Transverse colon (tissue), 4 donors: ENCODE measurements at regions not wholly inside any gene's neighbourhood (a gene's known extent, or its start where the extent isn't known, plus 50 kb on each side); places are given as distances from the start of the nearest gene placed in this dataset.

Experiments used
- DNase-seq: peaks from one replicate; pipeline ENCODE4 v3.0.0-alpha.2; 2019
- H3K27ac ChIP-seq, 4 donors: fragments of 200-600 bp; sonication (generic); 2 replicates each; pipeline ENCODE4 v1.5.1; 2016 to 2018; ENCODE audit warnings: inconsistent platforms in 4 of 4
- H3K27me3 ChIP-seq: fragments of 200-600 bp; sonication (generic); 2 replicates; pipeline ENCODE4 v1.5.1; 2017; ENCODE audit warnings: inconsistent platforms
- H3K36me3 ChIP-seq, 4 donors: fragments of 200-600 bp; sonication (generic); 2 replicates each; pipeline ENCODE4 v1.5.1; 2017 to 2019; ENCODE audit warnings: inconsistent platforms in 4 of 4
- H3K4me1 ChIP-seq, 4 donors: fragments of 200-600 bp; sonication (generic); 2 replicates each; pipeline ENCODE4 v1.5.1; 2017 to 2020; ENCODE audit warnings: inconsistent platforms in 4 of 4
- H3K4me3 ChIP-seq, 4 donors: fragments of 200-600 bp; sonication (generic); 1 replicate in 1 of 4; 2 replicates in 3 of 4; pipeline versions ENCODE4 v1.5.1 to v1.6.1; 2017 to 2019; ENCODE audit warnings: inconsistent platforms in 4 of 4
- H3K9me3 ChIP-seq, 2 donors: fragments of 200-600 bp; sonication (generic); 2 replicates each; pipeline ENCODE4 v1.5.1; 2017 to 2019; ENCODE audit warnings: inconsistent platforms in 2 of 2
- CTCF ChIP-seq, 5 experiments: fragments of 200-600 bp in 3 of 5; fragments of 450-650 bp in 2 of 5; sonication (generic) in 3 of 5; IDR thresholded peaks; 1 replicate in 2 of 5; 2 replicates in 3 of 5; pipeline ENCODE4 v1.5.1; 2016 to 2017; ENCODE audit warnings: antibody characterized with exemption in 5 of 5, inconsistent platforms in 3 of 5, mild to moderate bottlenecking in 2 of 5, moderate library complexity in 1 of 5
- EP300 ChIP-seq: sonication (generic); formaldehyde crosslinking; IDR thresholded peaks from one replicate; pipeline ENCODE4 v1.6.1; 2017; ENCODE audit warnings: antibody characterized with exemption, low read depth
- POLR2A ChIP-seq: fragments of 450-650 bp; IDR thresholded peaks from one replicate; pipeline ENCODE4 v1.6.1; 2016; ENCODE audit warnings: antibody characterized with exemption, mild to moderate bottlenecking, moderate library complexity
- POLR2AphosphoS5 ChIP-seq, 3 donors: sonication (generic); formaldehyde crosslinking; IDR thresholded peaks; one replicate each; pipeline ENCODE4 v1.6.1; 2016; ENCODE audit warnings: antibody characterized with exemption in 3 of 3
- WGBS, 2 donors: methylation state at CpG; one replicate each; pipeline ENCODE4 v1.1.5; 2018; ENCODE audit warnings: low coverage in 1 of 2; 5-methylcytosine and 5-hydroxymethylcytosine counted together
- in situ Hi-C, 4 donors: fragments of 200-750 bp; cut with MboI; loops; one replicate each; pipeline versions ENCODE4 v1.15.0 to v1.15.1; 2017; ENCODE audit warnings: low sequenced_read_pairs in 3 of 4, low pct_ligation_motif_present in 1 of 4, low pct_unique_long_range_greater_than_20kb in 1 of 4
- intact Hi-C: fragments of 100-400 bp; cut with DNase I; formaldehyde crosslinking; loops from one replicate; pipeline ENCODE4 v1.15.1; 2023; ENCODE audit warnings: low total_unique reads

DNA sequence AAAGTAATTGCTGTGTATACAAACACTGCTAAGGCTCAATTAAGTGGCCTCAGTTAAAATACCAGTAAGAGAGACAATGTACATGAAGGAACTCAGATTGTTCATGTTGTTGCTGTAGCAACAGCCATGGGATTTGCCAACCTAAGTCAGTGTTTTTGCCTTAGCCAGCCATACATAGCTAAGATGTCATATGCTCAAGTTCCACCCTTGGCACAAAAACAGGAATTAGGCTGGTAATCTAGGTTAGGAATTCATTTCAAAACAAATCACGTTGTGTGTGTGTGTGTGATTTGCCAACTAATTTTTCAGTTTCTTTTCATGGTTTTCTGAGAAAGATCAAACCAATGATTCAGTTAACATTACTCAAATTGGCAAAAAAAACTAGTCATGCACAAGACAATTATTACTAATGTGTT lies 143.7 kb upstream of the KCNMB2 start:
- no peak for DNase-seq
- Histone ChIP-seq H3K4me3 (no peak overlapping the region), H3K36me3 (no peaks in the 10 kb centered on the region), H3K27ac (peak overlapping the region in 1 of 4 donors; percentile 1), H3K9me3 (no peaks in the 10 kb centered on the region), H3K4me1 (no peaks in the 10 kb centered on the region), H3K27me3 (no peaks in the 10 kb centered on the region)
- TF ChIP-seq EP300 (no peak), POLR2A (no peak), POLR2AphosphoS5 (IDR thresholded peaks at IDR 0.05) (no peak), CTCF (IDR thresholded peaks at IDR 0.05) (no peak)
- in situ Hi-C loops (no loop called here), intact Hi-C loops (no loop called here)
- WGBS, 2 donors, result 10 to 18% methylated on average over 1 of the region's 1 CpG

GRCh38 chr3:178393146-178393545 lies 143.1 kb upstream of the KCNMB2 start:
- intact Hi-C loops (no loop called here), in situ Hi-C loops (no loop called here)
- WGBS, 2 donors, result 20 to 48% methylated on average over 1 of the region's 1 CpG
- Histone ChIP-seq H3K27ac (peak overlapping the region in 3 of 4 donors; percentile 1 to 36 (median 17)), H3K27me3 (no peaks in the 10 kb centered on the region), H3K36me3 (no peaks in the 10 kb centered on the region), H3K9me3 (no peaks in the 10 kb centered on the region), H3K4me1 (no peaks in the 10 kb centered on the region), H3K4me3 (no peak overlapping the region)
- TF ChIP-seq CTCF (IDR thresholded peaks at IDR 0.05), result no peak
- DNase-seq, result no peak

DNA sequence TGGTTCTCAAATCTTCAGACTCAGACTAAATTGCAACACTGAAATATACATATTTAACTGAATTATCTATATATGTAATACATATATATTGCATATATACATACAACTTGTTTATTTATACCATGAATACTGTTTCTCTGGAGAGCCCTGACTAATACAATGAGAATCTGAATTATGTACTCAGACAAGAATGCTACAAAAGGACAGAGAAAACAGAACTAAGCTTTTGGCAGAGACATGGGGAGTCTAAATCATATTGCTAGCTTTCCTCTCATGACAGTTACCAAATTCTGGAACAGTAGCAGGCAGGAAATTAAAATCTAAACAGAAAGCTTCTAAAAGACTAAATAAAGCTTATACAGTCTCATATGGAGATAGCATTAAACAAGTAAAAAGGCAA lies 142.4 kb upstream of the KCNMB2 start:
- no peak for TF ChIP-seq EP300
- peak in 1 of 3 donors; percentile 21 for TF ChIP-seq POLR2AphosphoS5 (IDR thresholded peaks at IDR 0.05)
- Histone ChIP-seq H3K9me3 (no peaks in the 10 kb centered on the region), H3K27me3 (no peaks in the 10 kb centered on the region), H3K4me3 (no peak overlapping the region), H3K4me1 (no peaks in the 10 kb centered on the region), H3K36me3 (no peaks in the 10 kb centered on the region), H3K27ac (peak overlapping the region in 3 of 4 donors; percentile 17 to 36 (median 34))
- in situ Hi-C loops (no loop called here), intact Hi-C loops (no loop called here)
- no peak for DNase-seq

- no peaks in the 10 kb centered on the region for H3K4me1 ChIP-seq
- H3K4me3 ChIP-seq, result no peak overlapping the region
- WGBS, 2 donors, result 85 to 86% methylated on average over 2 of the region's 2 CpGs
- H3K9me3 ChIP-seq, result no peaks in the 10 kb centered on the region
- DNase-seq, result no peak
- in situ Hi-C loops, result no loop called here
- H3K36me3 ChIP-seq, result no peaks in the 10 kb centered on the region
- no peak overlapping the region for H3K27ac ChIP-seq
- H3K27me3 ChIP-seq, result no peaks in the 10 kb centered on the region
- no peak for TF ChIP-seq EP300
- no peak for TF ChIP-seq POLR2A
- no peak for TF ChIP-seq CTCF (IDR thresholded peaks at IDR 0.05)
- TF ChIP-seq POLR2AphosphoS5 (IDR thresholded peaks at IDR 0.05), result no peak
- intact Hi-C loops, result no loop called here
These were observed 139.9 kb upstream of the KCNMB2 start for GRCh38 chr3:178396318-178396717.

DNA sequence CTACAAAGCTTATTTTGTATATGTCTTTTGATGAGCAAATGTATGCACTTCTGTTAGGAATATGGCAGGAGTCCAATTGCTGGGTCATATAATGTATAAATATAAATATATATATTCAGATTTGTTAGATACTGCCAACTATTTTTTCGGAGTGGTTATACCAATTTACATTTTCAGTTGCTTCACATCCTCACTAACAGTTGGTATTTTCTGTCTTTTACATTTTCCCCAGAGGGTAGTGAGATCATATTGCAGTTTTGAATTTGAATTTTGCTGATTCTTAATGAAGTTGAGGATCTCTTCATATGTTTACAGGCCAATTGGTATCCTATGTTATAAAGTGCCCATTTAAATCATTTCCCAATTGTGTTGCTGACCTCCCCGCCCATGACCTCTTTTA lies 139.0 kb upstream of the KCNMB2 start:
- Histone ChIP-seq H3K9me3 (no peaks in the 10 kb centered on the region), H3K4me3 (no peak overlapping the region), H3K4me1 (no peaks in the 10 kb centered on the region), H3K36me3 (no peaks in the 10 kb centered on the region), H3K27ac (no peak overlapping the region), H3K27me3 (no peaks in the 10 kb centered on the region)
- no peak for DNase-seq
- in situ Hi-C loops (no loop called here), intact Hi-C loops (no loop called here)
- WGBS, 2 donors, result 75 to 85% methylated on average over 2 of the region's 2 CpGs
- no peak for TF ChIP-seq POLR2A
- no peak for TF ChIP-seq CTCF (IDR thresholded peaks at IDR 0.05)
- TF ChIP-seq EP300, result no peak
- TF ChIP-seq POLR2AphosphoS5 (IDR thresholded peaks at IDR 0.05), result no peak
